B cell (primary cell): ENCODE measurements at regions not wholly inside any gene's neighbourhood (a gene's known extent, or its start where the extent isn't known, plus 50 kb on each side); places are given as distances from the start of the nearest gene placed in this dataset.

ENCODE experiments used
- CTCF ChIP-seq: fragments of 200-600 bp; IDR thresholded peaks from one replicate; pipeline ENCODE4 v1.8.0; 2022; ENCODE audit warnings: antibody characterized with exemption, mild to moderate bottlenecking
- EZH2 ChIP-seq: IDR thresholded peaks from 2 replicates; pipeline ENCODE4 v1.6.1; 2012; ENCODE audit warnings: borderline replicate concordance, low read depth, mild to moderate bottlenecking, moderate library complexity, low read length; ENCODE audit not compliant: insufficient read depth, poor library complexity, severe bottlenecking

- TF ChIP-seq CTCF (no peak), EZH2 (no peak)
Observed at GRCh38 chr11:57903441-57904123, 120.1 kb upstream of the OR9Q1 start.
